ENCODE measurements at regions not wholly inside any gene's neighbourhood (a gene's known extent, or its start where the extent isn't known, plus 50 kb on each side); places are given as distances from the start of the nearest gene placed in this dataset.

DNA sequence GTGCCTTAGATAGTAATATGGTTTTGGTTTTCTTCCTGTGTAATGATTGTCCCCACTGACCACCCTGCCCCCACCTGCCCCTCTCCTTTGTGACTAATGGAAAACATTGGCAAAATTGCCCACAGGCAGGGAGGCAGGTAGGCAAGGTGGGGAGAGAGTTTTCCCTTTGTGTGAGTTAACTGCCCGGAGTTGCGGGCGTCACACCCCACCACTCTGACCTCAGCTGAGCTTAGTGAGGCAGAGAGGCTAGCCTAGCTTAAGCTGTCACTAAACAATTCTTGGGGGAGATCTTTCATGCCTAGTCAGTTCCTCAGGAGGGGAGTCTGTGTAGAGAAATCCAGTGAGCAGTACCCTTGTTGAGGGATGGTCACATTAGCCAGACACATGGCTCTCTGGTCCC lies 245.3 kb downstream of the BCOR start:
- Histone ChIP-seq H3K4me1 (ENCODE audit: control insufficient read depth in 1 of 2, insufficient read depth in 2 of 2, low read length in 2 of 2) (peaks cover 15 to 21% of the 10 kb centered on the region in 2 experiments), H3K4me2 (ENCODE audit: low read length) (no peak overlapping the region), H3K4me3 (replicated peaks in 1 of 2; ENCODE audit: low read depth in 1 of 2, low read length in 2 of 2) (no peak overlapping the region), H3K9me3 (ENCODE audit: control insufficient read depth in 1 of 2, insufficient read depth in 1 of 2, low read depth in 1 of 2, low read length in 2 of 2) (no peaks in the 10 kb centered on the region), H3K79me2 (ENCODE audit: insufficient read depth, low read length) (no peaks in the 10 kb centered on the region), H3K9me2 (ENCODE audit: insufficient read depth) (no peaks in the 10 kb centered on the region), H3K36me3 (ENCODE audit: control insufficient read depth in 1 of 2, insufficient read depth in 2 of 2, low read length in 2 of 2) (no peaks in the 10 kb centered on the region), H4K20me1 (ENCODE audit: insufficient read depth) (no peaks in the 10 kb centered on the region), H3K27me3 (ENCODE audit: insufficient read depth, low read length) (no peaks in the 10 kb centered on the region), H3K9ac (ENCODE audit: low read length) (no peak overlapping the region), H3K27ac (ENCODE audit: low read depth, low read length) (no peak overlapping the region), H2AFZ (ENCODE audit: low read depth, low read length, poor library complexity, severe bottlenecking) (no peak overlapping the region)
- CTCF ChIA-PET = no interaction called here
- TF ChIP-seq TCF7L2 (IDR thresholded peaks at IDR 0.05; ENCODE audit: borderline replicate concordance, extremely low read depth, insufficient read depth, insufficient read length) (no peak), POLR2AphosphoS5 (IDR thresholded peaks at IDR 0.05; ENCODE audit: low read depth, low read length) (no peak), RAD21 (IDR thresholded peaks at IDR 0.05; ENCODE audit: low read depth) (no peak)
- TF ChIP-seq, protein P1, sequence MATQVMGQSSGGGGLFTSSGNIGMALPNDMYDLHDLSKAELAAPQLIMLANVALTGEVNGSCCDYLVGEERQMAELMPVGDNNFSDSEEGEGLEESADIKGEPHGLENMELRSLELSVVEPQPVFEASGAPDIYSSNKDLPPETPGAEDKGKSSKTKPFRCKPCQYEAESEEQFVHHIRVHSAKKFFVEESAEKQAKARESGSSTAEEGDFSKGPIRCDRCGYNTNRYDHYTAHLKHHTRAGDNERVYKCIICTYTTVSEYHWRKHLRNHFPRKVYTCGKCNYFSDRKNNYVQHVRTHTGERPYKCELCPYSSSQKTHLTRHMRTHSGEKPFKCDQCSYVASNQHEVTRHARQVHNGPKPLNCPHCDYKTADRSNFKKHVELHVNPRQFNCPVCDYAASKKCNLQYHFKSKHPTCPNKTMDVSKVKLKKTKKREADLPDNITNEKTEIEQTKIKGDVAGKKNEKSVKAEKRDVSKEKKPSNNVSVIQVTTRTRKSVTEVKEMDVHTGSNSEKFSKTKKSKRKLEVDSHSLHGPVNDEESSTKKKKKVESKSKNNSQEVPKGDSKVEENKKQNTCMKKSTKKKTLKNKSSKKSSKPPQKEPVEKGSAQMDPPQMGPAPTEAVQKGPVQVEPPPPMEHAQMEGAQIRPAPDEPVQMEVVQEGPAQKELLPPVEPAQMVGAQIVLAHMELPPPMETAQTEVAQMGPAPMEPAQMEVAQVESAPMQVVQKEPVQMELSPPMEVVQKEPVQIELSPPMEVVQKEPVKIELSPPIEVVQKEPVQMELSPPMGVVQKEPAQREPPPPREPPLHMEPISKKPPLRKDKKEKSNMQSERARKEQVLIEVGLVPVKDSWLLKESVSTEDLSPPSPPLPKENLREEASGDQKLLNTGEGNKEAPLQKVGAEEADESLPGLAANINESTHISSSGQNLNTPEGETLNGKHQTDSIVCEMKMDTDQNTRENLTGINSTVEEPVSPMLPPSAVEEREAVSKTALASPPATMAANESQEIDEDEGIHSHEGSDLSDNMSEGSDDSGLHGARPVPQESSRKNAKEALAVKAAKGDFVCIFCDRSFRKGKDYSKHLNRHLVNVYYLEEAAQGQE (IDR thresholded peaks at IDR 0.05; ENCODE audit: low read depth) = no peak
- DNase-seq (ENCODE audit: low read depth, low spot score) (no peak), ATAC-seq (no peak)
- RAD21 ChIA-PET (ENCODE audit: low non-redundant PET in 1 of 2, low total read pairs in 2 of 2, uncharacterized antibody in 2 of 2, unreplicated experiment in 2 of 2) = no interaction called here
- POLR2A ChIA-PET = no interaction called here
- BruUV-seq (replicated peaks) = no TSS peak
- intact Hi-C loops (cut with micrococcal nuclease) = no loop called here

DNA sequence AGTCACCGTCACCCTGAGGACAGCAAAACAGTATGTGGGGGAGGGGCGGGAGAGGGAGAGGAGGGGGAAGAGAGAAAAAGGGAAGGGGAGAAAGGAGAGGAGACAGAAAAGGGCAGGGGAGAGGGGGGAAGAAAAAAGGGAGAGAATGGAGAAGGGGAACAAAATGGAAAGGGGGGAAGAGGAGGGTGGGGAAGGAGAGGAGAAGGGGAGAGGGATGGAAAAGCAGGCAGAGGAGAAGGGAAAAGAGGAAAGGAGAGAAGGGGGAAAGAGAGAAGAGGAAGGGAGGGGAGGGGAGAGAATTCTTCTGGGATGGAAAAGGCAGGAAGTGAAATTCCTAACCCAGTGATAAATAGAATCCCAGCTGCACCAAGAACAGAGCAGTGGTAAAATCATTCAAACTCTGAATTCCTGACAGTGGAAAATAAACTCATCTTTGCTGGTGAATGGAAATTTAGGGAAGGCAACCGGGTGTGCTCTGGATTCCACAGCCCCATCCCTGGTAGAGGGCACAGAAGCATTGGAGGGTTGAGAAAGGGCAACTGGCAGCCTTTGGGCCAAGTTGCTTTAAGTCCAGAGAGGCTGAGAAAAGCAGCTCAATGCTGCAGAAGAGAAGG lies 244.2 kb downstream of the BCOR start:
- RAD21 ChIA-PET (ENCODE audit: low non-redundant PET in 1 of 2, low total read pairs in 2 of 2, uncharacterized antibody in 2 of 2, unreplicated experiment in 2 of 2) = no interaction called here
- ATAC-seq (no peak), DNase-seq (ENCODE audit: low read depth, low spot score) (no peak)
- Histone ChIP-seq H3K4me2 (ENCODE audit: low read length) (no peak overlapping the region), H3K36me3 (ENCODE audit: control insufficient read depth in 1 of 2, insufficient read depth in 2 of 2, low read length in 2 of 2) (no peaks in the 10 kb centered on the region), H4K20me1 (ENCODE audit: insufficient read depth) (no peaks in the 10 kb centered on the region), H3K9me3 (ENCODE audit: control insufficient read depth in 1 of 2, insufficient read depth in 1 of 2, low read depth in 1 of 2, low read length in 2 of 2) (no peaks in the 10 kb centered on the region), H3K9ac (ENCODE audit: low read length) (no peak overlapping the region), H3K79me2 (ENCODE audit: insufficient read depth, low read length) (no peaks in the 10 kb centered on the region), H2AFZ (ENCODE audit: low read depth, low read length, poor library complexity, severe bottlenecking) (no peak overlapping the region), H3K4me3 (replicated peaks in 1 of 2; ENCODE audit: low read depth in 1 of 2, low read length in 2 of 2) (no peak overlapping the region), H3K9me2 (ENCODE audit: insufficient read depth) (no peaks in the 10 kb centered on the region), H3K27ac (ENCODE audit: low read depth, low read length) (no peak overlapping the region), H3K4me1 (ENCODE audit: control insufficient read depth in 1 of 2, insufficient read depth in 2 of 2, low read length in 2 of 2) (peaks cover 15 to 25% of the 10 kb centered on the region in 2 experiments), H3K27me3 (ENCODE audit: insufficient read depth, low read length) (no peaks in the 10 kb centered on the region)
- CTCF ChIA-PET = no interaction called here
- POLR2A ChIA-PET = no interaction called here
- intact Hi-C loops (cut with micrococcal nuclease) = no loop called here
- BruUV-seq (replicated peaks) = no TSS peak
- TF ChIP-seq TCF7L2 (IDR thresholded peaks at IDR 0.05; ENCODE audit: borderline replicate concordance, extremely low read depth, insufficient read depth, insufficient read length) (no peak), CBX3 (IDR thresholded peaks at IDR 0.05; ENCODE audit: low read depth) (no peak), EGR1 (IDR thresholded peaks at IDR 0.05; ENCODE audit: low read depth) (no peak), EZH2phosphoT487 (IDR thresholded peaks at IDR 0.05; ENCODE audit: borderline replicate concordance) (no peak), SRF (IDR thresholded peaks at IDR 0.05; ENCODE audit: low read depth) (no peak), SIN3A (IDR thresholded peaks at IDR 0.05; ENCODE audit: low read depth) (no peak), SP1 (IDR thresholded peaks at IDR 0.05; ENCODE audit: low read depth) (no peak)
- TF ChIP-seq, protein P2, sequence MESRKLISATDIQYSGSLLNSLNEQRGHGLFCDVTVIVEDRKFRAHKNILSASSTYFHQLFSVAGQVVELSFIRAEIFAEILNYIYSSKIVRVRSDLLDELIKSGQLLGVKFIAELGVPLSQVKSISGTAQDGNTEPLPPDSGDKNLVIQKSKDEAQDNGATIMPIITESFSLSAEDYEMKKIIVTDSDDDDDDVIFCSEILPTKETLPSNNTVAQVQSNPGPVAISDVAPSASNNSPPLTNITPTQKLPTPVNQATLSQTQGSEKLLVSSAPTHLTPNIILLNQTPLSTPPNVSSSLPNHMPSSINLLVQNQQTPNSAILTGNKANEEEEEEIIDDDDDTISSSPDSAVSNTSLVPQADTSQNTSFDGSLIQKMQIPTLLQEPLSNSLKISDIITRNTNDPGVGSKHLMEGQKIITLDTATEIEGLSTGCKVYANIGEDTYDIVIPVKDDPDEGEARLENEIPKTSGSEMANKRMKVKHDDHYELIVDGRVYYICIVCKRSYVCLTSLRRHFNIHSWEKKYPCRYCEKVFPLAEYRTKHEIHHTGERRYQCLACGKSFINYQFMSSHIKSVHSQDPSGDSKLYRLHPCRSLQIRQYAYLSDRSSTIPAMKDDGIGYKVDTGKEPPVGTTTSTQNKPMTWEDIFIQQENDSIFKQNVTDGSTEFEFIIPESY (IDR thresholded peaks at IDR 0.05; ENCODE audit: extremely low read depth, insufficient replicate concordance, low read length) = no peak
- TF ChIP-seq, protein P3, sequence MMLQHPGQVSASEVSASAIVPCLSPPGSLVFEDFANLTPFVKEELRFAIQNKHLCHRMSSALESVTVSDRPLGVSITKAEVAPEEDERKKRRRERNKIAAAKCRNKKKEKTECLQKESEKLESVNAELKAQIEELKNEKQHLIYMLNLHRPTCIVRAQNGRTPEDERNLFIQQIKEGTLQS (IDR thresholded peaks at IDR 0.05) = no peak

All from HCT116 (cell line).